AG09309 (cell line): ENCODE measurements at regions not wholly inside any gene's neighbourhood (a gene's known extent, or its start where the extent isn't known, plus 50 kb on each side); places are given as distances from the start of the nearest gene placed in this dataset.

Source experiments
- DNase-seq: peaks from one replicate; pipeline ENCODE4 v3.0.0-alpha.2; 2010; ENCODE audit warnings: low read depth
- H3K4me3 ChIP-seq: 2 replicates; pipeline ENCODE4 v1.5.1; 2011; ENCODE audit warnings: mild to moderate bottlenecking, low read depth, low read length, moderate library complexity; ENCODE audit not compliant: control insufficient read depth
- CTCF ChIP-seq: IDR thresholded peaks from 2 replicates; pipeline ENCODE4 v1.5.1; 2011; ENCODE audit warnings: mild to moderate bottlenecking, low read depth, low read length, inconsistent platforms; ENCODE audit not compliant: insufficient read depth, control insufficient read depth; ENCODE audit errors: missing control alignments

GRCh38 chr17:74104921-74105320 lies 98.6 kb upstream of the RPL38 start:
- DNase-seq = no peak
- no peak for TF ChIP-seq CTCF
- H3K4me3 ChIP-seq = no peak overlapping the region

- no peak for DNase-seq
- no peak overlapping the region for H3K4me3 ChIP-seq
- TF ChIP-seq CTCF = no peak
Observed at GRCh38 chr17:74107107-74107506, 96.4 kb upstream of the RPL38 start.

GRCh38 chr17:74108126-74108705 lies 95.3 kb upstream of the RPL38 start:
- no peak for DNase-seq
- TF ChIP-seq CTCF = no peak
- no peak overlapping the region for H3K4me3 ChIP-seq

- no peak for DNase-seq
- no peak overlapping the region for H3K4me3 ChIP-seq
- TF ChIP-seq CTCF = no peak
Observed at GRCh38 chr17:74110467-74110866, 93.0 kb upstream of the RPL38 start.

GRCh38 chr17:74113326-74113725 lies 90.2 kb upstream of the RPL38 start:
- TF ChIP-seq CTCF = no peak
- no peak for DNase-seq

GRCh38 chr17:74113952-74114351 lies 89.5 kb upstream of the RPL38 start:
- TF ChIP-seq CTCF = no peak
- DNase-seq = no peak
- H3K4me3 ChIP-seq = no peak overlapping the region

More at GRCh38 chr17:74113326-74113725, 90.2 kb upstream of the RPL38 start:
- no peak overlapping the region for H3K4me3 ChIP-seq
